ENCODE measurements at regions not wholly inside any gene's neighbourhood (a gene's known extent, or its start where the extent isn't known, plus 50 kb on each side); places are given as distances from the start of the nearest gene placed in this dataset.

DNA sequence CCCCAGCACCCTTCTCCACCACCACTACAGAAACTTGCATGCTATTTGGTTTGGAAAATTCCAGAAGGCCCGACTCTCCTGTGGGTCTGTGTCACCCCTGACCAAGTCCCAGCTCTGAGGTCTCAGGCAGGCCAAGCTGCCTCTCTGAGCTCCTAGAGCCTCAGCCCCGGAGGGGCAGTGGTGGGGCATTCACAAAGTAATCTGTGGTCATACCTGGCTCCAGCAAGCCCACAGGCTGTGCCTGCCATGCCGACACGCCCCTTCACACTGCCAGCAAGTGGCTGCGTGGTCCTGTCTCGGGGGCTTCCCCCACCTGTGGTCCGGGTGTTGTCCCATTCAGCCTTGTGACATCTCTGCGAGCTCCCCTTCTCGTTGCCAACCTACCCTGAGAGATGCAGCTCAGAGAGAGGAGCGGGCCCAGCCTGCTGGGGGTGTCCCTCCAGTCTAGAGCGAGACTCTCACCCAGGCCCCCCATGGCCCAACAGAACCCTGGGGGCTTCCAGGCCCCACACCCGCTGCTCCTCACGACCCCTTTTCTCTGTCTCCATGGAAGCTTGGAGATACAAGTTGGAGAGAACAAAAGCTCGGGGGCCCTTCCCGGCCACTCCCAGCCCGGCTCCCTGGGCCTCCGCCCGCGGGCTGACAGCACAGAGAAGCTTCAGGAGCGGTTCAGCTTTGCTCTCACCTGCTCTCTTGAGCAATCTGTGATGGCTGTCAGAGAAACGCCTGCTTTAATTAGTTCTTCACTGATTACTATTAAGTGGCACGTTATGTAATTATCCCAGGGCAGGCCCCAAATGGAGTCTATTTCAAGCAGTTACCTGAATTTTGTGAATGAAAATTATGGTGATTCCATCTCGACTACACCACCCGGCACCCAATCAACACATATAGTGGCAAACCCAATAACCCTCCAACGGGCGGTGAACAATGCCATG lies 147.7 kb upstream of the PHACTR3 start:
- Mint-ChIP-seq H3K36me3 (no peaks in the 10 kb centered on the region), H3K9me3 (no peaks in the 10 kb centered on the region), H3K27ac (no peak overlapping the region), H3K4me1 (no peaks in the 10 kb centered on the region), H3K4me3 (no peak overlapping the region), H3K27me3 (ENCODE audit: low read depth in 2 of 2) (peaks cover 6 to 7% of the 10 kb centered on the region in 2 donors)
- no peaks in the 10 kb centered on the region for H3K27me3 ChIP-seq (ENCODE audit: control insufficient read depth, insufficient read depth, low read length)
- intact Hi-C loops (cut with micrococcal nuclease): no loop called here
- H3K4me1 ChIP-seq (ENCODE audit: control insufficient read depth, insufficient read depth, low read length): no peaks in the 10 kb centered on the region
- DNase-seq (no peak), ATAC-seq (no peak)
- WGBS (ENCODE audit: insufficient coverage): 81% methylated on average over 26 of the region's 26 CpGs
- H3K4me3 ChIP-seq (ENCODE audit: low read length): no peak overlapping the region
- TF ChIP-seq, protein P1, sequence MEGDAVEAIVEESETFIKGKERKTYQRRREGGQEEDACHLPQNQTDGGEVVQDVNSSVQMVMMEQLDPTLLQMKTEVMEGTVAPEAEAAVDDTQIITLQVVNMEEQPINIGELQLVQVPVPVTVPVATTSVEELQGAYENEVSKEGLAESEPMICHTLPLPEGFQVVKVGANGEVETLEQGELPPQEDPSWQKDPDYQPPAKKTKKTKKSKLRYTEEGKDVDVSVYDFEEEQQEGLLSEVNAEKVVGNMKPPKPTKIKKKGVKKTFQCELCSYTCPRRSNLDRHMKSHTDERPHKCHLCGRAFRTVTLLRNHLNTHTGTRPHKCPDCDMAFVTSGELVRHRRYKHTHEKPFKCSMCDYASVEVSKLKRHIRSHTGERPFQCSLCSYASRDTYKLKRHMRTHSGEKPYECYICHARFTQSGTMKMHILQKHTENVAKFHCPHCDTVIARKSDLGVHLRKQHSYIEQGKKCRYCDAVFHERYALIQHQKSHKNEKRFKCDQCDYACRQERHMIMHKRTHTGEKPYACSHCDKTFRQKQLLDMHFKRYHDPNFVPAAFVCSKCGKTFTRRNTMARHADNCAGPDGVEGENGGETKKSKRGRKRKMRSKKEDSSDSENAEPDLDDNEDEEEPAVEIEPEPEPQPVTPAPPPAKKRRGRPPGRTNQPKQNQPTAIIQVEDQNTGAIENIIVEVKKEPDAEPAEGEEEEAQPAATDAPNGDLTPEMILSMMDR (IDR thresholded peaks at IDR 0.05): no peak
- no peaks in the 10 kb centered on the region for H3K9me3 ChIP-seq (ENCODE audit: control insufficient read depth, insufficient read depth, low read length)
- no peak overlapping the region for H3K27ac ChIP-seq (ENCODE audit: low read length)
- no peaks in the 10 kb centered on the region for H3K36me3 ChIP-seq (ENCODE audit: control insufficient read depth, insufficient read depth, low read length)

DNA sequence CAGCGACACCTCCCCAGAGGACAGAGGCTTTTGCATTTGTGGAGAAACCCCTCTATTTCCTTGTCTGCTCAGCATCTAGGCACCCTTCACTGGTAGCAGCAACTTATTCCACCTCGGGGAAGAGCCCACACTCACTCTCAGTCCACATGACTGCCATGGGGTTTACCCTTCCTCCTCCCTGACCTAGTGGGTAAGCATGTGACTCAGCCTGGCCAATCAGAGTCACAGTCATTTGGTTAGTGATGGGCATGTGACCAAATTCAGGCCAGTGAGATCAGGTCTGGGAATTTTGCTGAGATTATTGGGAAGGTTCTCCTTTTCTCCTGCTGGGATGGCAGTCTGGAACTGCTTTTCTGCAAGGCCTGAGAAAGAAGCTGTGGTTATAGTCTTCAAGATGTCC lies 145.7 kb upstream of the PHACTR3 start:
- no peaks in the 10 kb centered on the region for H3K36me3 Mint-ChIP-seq
- ATAC-seq (no peak), DNase-seq (no peak)
- no peak overlapping the region for H3K27ac Mint-ChIP-seq
- Histone ChIP-seq H3K4me1 (ENCODE audit: control insufficient read depth, insufficient read depth, low read length) (no peaks in the 10 kb centered on the region), H3K27me3 (ENCODE audit: control insufficient read depth, insufficient read depth, low read length) (no peaks in the 10 kb centered on the region), H3K36me3 (ENCODE audit: control insufficient read depth, insufficient read depth, low read length) (no peaks in the 10 kb centered on the region), H3K4me3 (ENCODE audit: low read length) (no peak overlapping the region), H3K9me3 (ENCODE audit: control insufficient read depth, insufficient read depth, low read length) (no peaks in the 10 kb centered on the region), H3K27ac (ENCODE audit: low read length) (no peak overlapping the region)
- intact Hi-C loops (cut with micrococcal nuclease): no loop called here
- H3K4me1 Mint-ChIP-seq: no peaks in the 10 kb centered on the region
- peaks cover 6% of the 10 kb centered on the region in 2 donors for H3K27me3 Mint-ChIP-seq (ENCODE audit: low read depth in 2 of 2)
- 71% methylated on average over 2 of the region's 2 CpGs for WGBS (ENCODE audit: insufficient coverage)
- TF ChIP-seq, protein P1 (IDR thresholded peaks at IDR 0.05): no peak
- H3K9me3 Mint-ChIP-seq: no peaks in the 10 kb centered on the region
- H3K4me3 Mint-ChIP-seq: no peak overlapping the region

DNA sequence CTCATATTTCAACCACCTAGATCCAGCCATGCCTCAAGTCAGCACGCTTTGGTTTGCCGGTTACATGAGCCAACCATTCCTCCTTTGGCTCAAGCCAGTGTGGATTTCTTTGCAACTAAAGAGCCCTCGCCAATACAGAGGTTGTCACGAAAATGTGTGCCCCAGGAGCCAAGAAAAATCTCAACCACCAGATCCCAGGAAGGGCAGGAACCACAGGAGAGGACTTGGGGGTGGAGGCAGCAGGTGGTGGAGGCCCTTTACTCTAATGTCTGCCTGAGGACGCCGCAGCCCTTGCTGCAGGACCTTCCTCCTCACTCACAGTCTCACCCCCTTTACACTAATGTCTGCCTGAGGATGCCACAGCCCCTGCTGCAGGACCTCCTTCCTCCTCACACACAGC lies 144.8 kb upstream of the PHACTR3 start:
- Histone ChIP-seq H3K36me3 (ENCODE audit: control insufficient read depth, insufficient read depth, low read length) (no peaks in the 10 kb centered on the region), H3K27me3 (ENCODE audit: control insufficient read depth, insufficient read depth, low read length) (no peaks in the 10 kb centered on the region), H3K4me3 (ENCODE audit: low read length) (no peak overlapping the region), H3K4me1 (ENCODE audit: control insufficient read depth, insufficient read depth, low read length) (no peaks in the 10 kb centered on the region), H3K9me3 (ENCODE audit: control insufficient read depth, insufficient read depth, low read length) (no peaks in the 10 kb centered on the region), H3K27ac (ENCODE audit: low read length) (no peak overlapping the region)
- Mint-ChIP-seq H3K4me1 (no peaks in the 10 kb centered on the region), H3K27ac (no peak overlapping the region), H3K4me3 (no peak overlapping the region), H3K36me3 (no peaks in the 10 kb centered on the region), H3K27me3 (ENCODE audit: low read depth in 2 of 2) (peaks cover 4 to 6% of the 10 kb centered on the region in 2 donors), H3K9me3 (no peaks in the 10 kb centered on the region)
- TF ChIP-seq, protein P1 (IDR thresholded peaks at IDR 0.05): no peak
- ATAC-seq (no peak), DNase-seq (no peak)
- WGBS (ENCODE audit: insufficient coverage): 75% methylated on average over 6 of the region's 6 CpGs
- intact Hi-C loops (cut with micrococcal nuclease): no loop called here

Measured in natural killer cell (primary cell).